ENCODE measurements at regions not wholly inside any gene's neighbourhood (a gene's known extent, or its start where the extent isn't known, plus 50 kb on each side); places are given as distances from the start of the nearest gene placed in this dataset.

GRCh38 chr20:4563534-4563933 is 122.7 kb upstream of the PRNP start:
- Histone ChIP-seq H3K27ac (ENCODE audit: insufficient read length, low read depth, low read length) (no peak overlapping the region), H3K56ac (ENCODE audit: insufficient read length, low read depth, low read length) (no peak overlapping the region), H4K5ac (ENCODE audit: insufficient read length, low read depth, low read length) (no peak overlapping the region), H3K79me1 (ENCODE audit: insufficient read depth, low read depth, low read length, poor library complexity, severe bottlenecking) (no peaks in the 10 kb centered on the region), H3K4me1 (ENCODE audit: insufficient read depth, low read length) (no peaks in the 10 kb centered on the region), H2BK20ac (ENCODE audit: low read depth, low read length, poor library complexity, severe bottlenecking) (no peak overlapping the region), H3K9me3 (ENCODE audit: control insufficient read depth, low read depth, low read length) (no peaks in the 10 kb centered on the region), H3K14ac (ENCODE audit: insufficient read depth, low read length) (no peak overlapping the region), H3T11ph (ENCODE audit: low read length) (no peak overlapping the region), H2AK5ac (ENCODE audit: insufficient read length, low read length) (no peak overlapping the region), H3K18ac (ENCODE audit: insufficient read length, low read depth, low read length) (no peak overlapping the region), H2BK15ac (ENCODE audit: low read depth, low read length) (no peak overlapping the region), H4K8ac (replicated peaks; ENCODE audit: insufficient read length, low read depth, low read length) (no peak overlapping the region), H3K27me3 (ENCODE audit: insufficient read depth, low read length) (no peaks in the 10 kb centered on the region), H2BK12ac (ENCODE audit: insufficient read length, low read depth, low read length) (no peak overlapping the region), H2AFZ (ENCODE audit: low read length) (no peak overlapping the region), H4K20me1 (ENCODE audit: control insufficient read depth, insufficient read depth, insufficient read length) (no peaks in the 10 kb centered on the region), H3K23me2 (ENCODE audit: insufficient read length, low read depth, low read length, poor library complexity, severe bottlenecking) (no peaks in the 10 kb centered on the region), H4K91ac (ENCODE audit: insufficient read length, low read depth, low read length) (no peak overlapping the region), H2BK120ac (ENCODE audit: low read depth, low read length, poor library complexity, severe bottlenecking) (no peak overlapping the region), H3K4me2 (ENCODE audit: insufficient read depth, insufficient read length, low read length) (no peak overlapping the region), H3K23ac (ENCODE audit: insufficient read length, low read depth, low read length) (no peak overlapping the region), H2BK5ac (ENCODE audit: insufficient read length, low read length) (no peak overlapping the region), H3K79me2 (ENCODE audit: insufficient read depth, low read length) (no peaks in the 10 kb centered on the region), H3K9ac (ENCODE audit: extremely low read depth, insufficient read length, low read length) (no peak overlapping the region), H3K4ac (ENCODE audit: low read depth, low read length) (no peak overlapping the region)
- no peak overlapping the region for H3K4me3 Mint-ChIP-seq
- DNase-seq: peak; percentile 50
- peaks cover 13% of the 10 kb centered on the region for H3K27me3 Mint-ChIP-seq (ENCODE audit: low read depth)
- no CpG with 5 or more reads among the region's 4 CpGs for WGBS (ENCODE audit: extremely low coverage, insufficient read length, low lambda C conversion rate)
- peak; percentile 51 for TF ChIP-seq CTCF (conservative IDR thresholded peaks at IDR 0.05)
- H3K4me1 Mint-ChIP-seq: peaks cover 0 to 6% of the 10 kb centered on the region in 2 experiments; a peak in 2 of 4 replicates
- peaks cover 1 to 2% of the 10 kb centered on the region in 2 experiments; a peak in 3 of 5 replicates for H3K9me3 Mint-ChIP-seq
- H3K36me3 Mint-ChIP-seq (ENCODE audit: insufficient read depth in 1 of 3, low read depth in 3 of 3): no peaks in the 10 kb centered on the region
- no peak overlapping the region for H3K27ac Mint-ChIP-seq

Data from H9 (cell line).